HG03175 (cell line): ENCODE measurements at regions not wholly inside any gene's neighbourhood (a gene's known extent, or its start where the extent isn't known, plus 50 kb on each side); places are given as distances from the start of the nearest gene placed in this dataset.
"Not testable (repeated sequence)": the region's sequence is repeated elsewhere in the genome, so short reads cannot be mapped to it uniquely, and the experiment has no call there.

ENCODE experiments used
- ATAC-seq: cut with Tn5 transposase; IDR thresholded peaks from one replicate; pipeline ENCODE4 v1.9.1; 2021; ENCODE audit warnings: mild to moderate bottlenecking, moderate library complexity; ENCODE audit not compliant: unreplicated experiment

DNA sequence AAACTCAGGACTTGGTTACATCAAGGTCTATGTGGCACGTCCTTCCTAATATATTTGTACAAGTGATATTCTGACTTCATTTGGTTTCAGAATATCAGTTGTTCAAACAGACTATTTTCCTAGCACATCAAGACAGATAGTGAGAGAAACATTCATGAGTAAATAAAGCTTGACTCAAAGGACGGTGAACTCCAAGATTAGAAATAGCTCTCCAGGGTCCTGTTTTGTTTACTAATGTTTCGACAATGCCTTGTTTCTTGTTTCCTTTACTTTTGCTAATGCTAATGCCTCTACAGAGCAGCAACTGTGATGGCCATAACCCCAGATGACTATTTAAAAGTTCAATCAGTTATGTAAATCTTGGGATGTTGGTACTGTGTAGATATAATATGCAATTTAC, 313.9 kb downstream of the KLF12 start:
- no peak for ATAC-seq

DNA sequence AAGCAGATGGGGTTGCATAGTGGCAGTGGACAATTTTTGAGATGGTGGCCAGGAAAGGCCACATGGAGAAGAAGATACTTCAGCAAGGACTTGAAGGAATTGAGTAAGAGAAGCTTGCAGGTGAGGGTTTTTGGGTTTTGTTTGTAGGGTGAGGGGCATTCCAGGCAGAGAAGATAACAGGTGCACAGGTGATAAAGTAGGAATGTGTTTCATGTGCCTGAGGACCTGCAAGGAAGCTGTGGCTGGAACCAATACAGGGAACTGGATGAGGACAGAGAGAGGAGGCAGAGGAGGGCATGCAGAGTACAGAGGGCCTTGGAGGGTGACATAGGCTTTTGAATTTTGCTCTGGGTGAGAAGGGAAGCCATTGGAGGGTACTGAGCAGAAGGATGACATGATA, 314.5 kb downstream of the KLF12 start:
- no peak for ATAC-seq

DNA sequence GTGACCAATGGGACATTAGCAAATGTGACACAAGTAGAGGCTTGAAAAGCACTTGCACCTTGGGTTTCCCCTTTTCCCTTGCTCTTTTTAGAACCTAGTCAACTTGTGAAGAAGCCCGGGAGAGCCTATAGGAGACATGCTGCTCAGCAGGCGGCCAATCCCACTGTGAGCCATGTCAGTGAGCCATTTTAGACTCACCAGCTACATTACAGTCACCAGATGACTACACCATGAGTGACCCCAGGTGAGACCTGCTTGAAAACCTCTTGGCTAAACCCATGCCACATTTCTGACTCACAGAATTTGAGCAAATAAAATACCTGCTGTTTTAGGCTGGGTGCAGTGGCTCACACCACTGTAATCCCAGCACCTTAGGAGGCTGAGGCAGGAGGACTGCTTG, 317.5 kb downstream of the KLF12 start:
- ATAC-seq, result no peak

DNA sequence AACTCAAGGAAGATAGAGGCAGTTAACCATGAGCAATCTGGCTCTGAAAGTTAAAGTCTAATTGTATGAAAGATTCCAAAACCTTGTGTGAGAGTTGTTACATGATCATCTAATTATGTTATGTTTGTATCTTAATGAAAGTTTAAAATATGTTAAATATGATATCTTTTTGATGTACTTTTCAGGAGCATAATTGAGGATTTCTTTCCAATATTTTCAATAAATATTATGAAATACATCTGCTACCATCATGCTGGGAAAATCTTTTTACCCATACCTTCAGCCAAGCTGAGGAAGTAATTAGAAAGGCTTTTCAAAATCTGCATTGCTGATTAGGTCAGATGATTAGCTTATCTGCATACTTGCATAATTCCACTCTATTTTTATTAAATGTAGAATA, 318.4 kb downstream of the KLF12 start:
- ATAC-seq, result no peak

GRCh38 chr13:73810647-73811046, 323.6 kb downstream of the KLF12 start:
- ATAC-seq, result no peak

DNA sequence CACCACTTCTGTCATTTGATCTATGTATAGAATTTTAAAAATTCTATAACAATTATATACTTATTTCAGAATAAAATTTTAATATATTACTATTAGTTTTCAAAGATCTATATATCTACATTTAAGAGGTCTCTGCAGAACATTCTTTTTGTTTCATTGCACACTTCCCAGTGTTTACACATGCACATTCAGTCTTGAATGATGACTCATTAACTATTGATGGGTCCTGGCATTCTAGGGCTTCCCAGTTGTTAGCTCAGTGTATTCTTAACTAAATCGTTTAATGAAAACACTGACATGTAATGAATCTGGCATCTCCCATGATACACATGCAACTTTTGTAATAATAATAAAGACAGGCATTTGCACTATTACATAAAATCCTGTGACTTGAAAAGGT, 324.6 kb downstream of the KLF12 start:
- no peak for ATAC-seq

GRCh38 chr13:73808318-73808717, 325.9 kb downstream of the KLF12 start:
- no peak for ATAC-seq

GRCh38 chr13:73805326-73805958, 328.8 kb downstream of the KLF12 start:
- not testable (repeated sequence) for ATAC-seq

GRCh38 chr13:73803997-73804396, 330.2 kb downstream of the KLF12 start:
- no peak for ATAC-seq

- ATAC-seq, result no peak
These were observed 334.2 kb downstream of the KLF12 start for GRCh38 chr13:73800011-73800410.

DNA sequence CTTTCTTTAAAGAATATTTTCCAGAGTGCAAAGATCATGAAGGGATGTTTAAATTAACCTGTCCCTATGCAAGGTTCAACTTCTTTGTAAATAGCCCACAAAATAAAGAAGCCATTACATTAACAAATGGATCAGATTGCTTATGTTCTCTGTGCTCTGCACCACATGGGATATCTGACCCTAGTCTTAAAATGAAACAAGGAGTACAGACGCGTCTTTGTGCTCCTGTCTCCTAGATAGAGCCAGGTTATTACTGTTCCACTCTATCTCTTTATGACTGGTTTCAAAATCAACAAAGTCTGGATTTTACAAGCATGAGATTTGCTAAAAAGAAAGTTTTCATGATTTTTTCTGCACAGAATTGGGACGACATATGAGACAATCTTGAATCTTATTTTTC, 339.4 kb downstream of the KLF12 start:
- no peak for ATAC-seq

DNA sequence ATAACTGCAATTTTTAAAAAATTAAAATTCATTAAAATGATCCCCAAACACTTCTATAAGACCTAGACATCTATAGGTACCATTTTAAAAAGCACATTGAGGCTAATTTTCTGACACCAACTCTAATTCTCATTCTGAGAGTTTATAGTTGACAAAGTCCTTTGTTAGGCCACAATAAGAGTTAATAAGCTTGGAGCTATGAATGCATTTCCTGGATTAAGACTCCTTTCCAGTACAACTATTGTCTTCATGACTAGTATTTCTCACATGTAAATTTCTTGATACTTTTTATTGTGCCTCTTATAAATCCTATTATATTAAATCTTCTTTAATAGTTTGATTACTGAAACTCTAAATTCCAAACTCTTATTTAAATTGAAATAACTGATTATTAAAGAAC, 340.8 kb downstream of the KLF12 start:
- no peak for ATAC-seq

GRCh38 chr13:73792796-73793195, 341.4 kb downstream of the KLF12 start:
- ATAC-seq, result no peak

DNA sequence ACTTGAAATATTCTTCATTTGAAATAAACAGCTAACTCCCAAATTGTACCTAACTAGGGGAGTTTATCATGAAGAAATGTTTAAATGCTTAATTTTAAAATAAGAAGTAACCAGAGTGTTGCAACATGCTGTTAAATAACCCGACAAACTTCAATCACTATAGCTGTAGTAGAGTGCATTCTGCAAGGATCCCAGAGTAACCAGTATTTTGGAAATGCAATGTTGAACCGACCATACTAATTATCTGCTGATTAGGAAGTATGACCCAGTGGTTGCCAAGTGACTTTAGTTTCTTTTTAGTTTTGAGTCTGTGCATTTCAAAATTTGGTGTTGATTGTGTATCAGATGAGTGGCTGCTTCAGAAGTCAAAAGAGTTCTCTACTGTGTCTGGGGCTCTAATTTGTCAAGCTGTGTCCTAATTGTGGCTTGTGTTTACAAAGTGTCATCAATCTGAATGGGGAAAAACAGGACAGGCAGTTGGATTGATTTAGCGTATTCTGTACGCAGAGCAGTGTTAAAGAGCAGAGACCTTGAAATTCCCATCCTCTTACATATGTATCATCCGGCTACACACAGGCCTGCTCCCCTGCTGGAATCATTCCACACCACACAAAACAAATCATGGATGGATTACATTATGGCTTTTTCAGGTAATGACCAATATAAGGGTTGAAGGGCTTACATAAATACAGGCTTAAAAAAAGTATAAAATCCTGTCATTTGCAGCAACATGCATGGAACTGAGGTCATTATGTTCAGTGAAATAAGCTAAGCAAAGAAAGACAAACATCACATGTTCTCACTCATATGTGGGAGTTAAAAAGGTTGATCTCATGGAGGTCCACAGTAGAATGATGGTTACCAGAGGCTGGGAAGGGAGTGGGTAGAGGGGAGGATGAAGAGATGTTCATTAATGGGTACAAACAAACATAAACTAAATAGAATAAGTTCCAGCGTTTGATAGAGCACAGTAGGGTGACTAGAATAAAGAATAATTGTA, 351.5 kb downstream of the KLF12 start:
- ATAC-seq, result no peak

DNA sequence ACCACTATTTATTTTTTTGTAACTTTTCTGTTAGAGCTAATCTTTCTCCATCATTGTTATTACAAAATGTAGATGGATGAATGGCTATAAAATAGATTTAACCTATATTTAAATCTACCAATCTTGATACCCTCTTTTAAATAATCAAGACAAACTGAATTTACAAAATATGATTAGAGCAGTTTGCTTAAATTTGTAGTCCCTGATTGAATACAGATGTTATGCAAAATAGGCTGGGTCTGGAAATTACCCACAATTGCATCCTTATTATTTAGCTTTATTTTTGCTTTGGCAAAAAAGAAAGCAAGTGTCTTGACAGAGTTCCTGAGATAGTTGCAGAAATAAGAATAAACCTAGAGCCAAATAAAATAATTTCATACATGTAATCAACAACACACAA, 352.8 kb downstream of the KLF12 start:
- ATAC-seq, result no peak

DNA sequence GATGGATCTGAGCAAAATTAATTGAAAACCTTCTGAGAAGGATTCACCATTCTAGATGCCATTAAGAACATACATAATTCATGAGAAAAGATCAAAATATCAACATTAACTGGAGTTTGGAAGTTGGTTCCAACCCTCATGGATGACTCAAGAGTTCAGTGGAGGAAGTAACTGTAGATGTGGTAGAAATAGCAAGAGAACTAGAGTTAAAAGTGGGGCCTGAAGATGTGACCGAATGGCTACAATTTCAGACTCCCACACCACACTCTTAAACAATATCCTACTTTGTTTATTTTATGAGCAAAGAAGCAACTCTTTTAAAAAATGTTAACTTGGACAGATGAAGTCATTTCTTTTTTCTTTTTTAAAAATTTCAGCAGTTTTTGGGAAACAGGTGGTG, 354.3 kb downstream of the KLF12 start:
- ATAC-seq, result no peak

GRCh38 chr13:73778242-73778864, 355.9 kb downstream of the KLF12 start:
- ATAC-seq, result no peak

- no peak for ATAC-seq
These were observed 357.1 kb downstream of the KLF12 start for GRCh38 chr13:73777134-73777533.

DNA sequence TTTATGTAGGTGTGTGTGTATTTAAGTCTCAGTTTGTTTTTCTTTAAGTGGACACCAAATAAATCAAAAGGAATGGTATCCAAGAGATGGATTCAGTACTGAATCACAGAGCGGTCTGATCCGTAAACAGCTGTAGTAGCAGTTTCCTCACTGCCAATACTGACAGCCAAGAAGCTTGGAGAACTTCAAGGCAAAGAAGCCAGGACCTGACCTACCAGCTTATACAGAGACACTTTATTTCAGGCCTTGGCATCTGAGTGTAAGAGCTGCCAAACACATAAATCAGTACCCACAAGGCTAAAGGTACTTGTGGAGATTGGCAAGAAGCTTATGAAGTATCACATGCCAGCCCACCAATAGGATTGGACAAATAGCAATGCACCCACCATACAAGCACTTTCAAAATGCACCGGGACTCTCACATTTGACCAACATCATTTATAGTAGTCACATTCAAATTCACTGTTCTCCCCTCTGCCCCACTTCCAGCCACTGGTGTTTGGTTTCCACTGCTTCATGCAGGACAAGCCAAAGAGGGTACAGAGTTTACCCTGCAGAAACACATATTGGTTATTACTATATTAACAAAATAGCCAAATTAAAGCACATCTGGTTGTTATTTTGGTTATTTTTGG, 357.9 kb downstream of the KLF12 start:
- ATAC-seq, result no peak

GRCh38 chr13:73773168-73773549, 361.0 kb downstream of the KLF12 start:
- ATAC-seq, result no peak

GRCh38 chr13:73772449-73773167, 361.6 kb downstream of the KLF12 start:
- no peak for ATAC-seq
